ENCODE measurements at regions not wholly inside any gene's neighbourhood (a gene's known extent, or its start where the extent isn't known, plus 50 kb on each side); places are given as distances from the start of the nearest gene placed in this dataset.

GRCh38 chr12:115215544-115215943, 531.6 kb upstream of the TBX3 start:
- Histone ChIP-seq H3K4me3 (ENCODE audit: low read depth, low read length) (no peak overlapping the region), H3K27me3 (ENCODE audit: control insufficient read depth, insufficient read depth, low read length) (no peaks in the 10 kb centered on the region), H3K36me3 (ENCODE audit: control insufficient read depth, insufficient read depth, low read length) (no peaks in the 10 kb centered on the region)
- no peak for TF ChIP-seq CTCF (IDR thresholded peaks at IDR 0.05; ENCODE audit: insufficient read depth, low read length, poor library complexity, severe bottlenecking)
- no peak for DNase-seq (ENCODE audit: low read depth)

- DNase-seq (ENCODE audit: low read depth), result no peak
- no peak for TF ChIP-seq CTCF (IDR thresholded peaks at IDR 0.05; ENCODE audit: insufficient read depth, low read length, poor library complexity, severe bottlenecking)
- Histone ChIP-seq H3K4me3 (ENCODE audit: low read depth, low read length) (no peak overlapping the region), H3K27me3 (ENCODE audit: control insufficient read depth, insufficient read depth, low read length) (no peaks in the 10 kb centered on the region), H3K36me3 (ENCODE audit: control insufficient read depth, insufficient read depth, low read length) (no peaks in the 10 kb centered on the region)
Measured at GRCh38 chr12:115213538-115214016, 529.6 kb upstream of the TBX3 start.

- Histone ChIP-seq H3K36me3 (ENCODE audit: control insufficient read depth, insufficient read depth, low read length) (no peaks in the 10 kb centered on the region), H3K27me3 (ENCODE audit: control insufficient read depth, insufficient read depth, low read length) (no peaks in the 10 kb centered on the region), H3K4me3 (ENCODE audit: low read depth, low read length) (no peak overlapping the region)
- no peak for TF ChIP-seq CTCF (IDR thresholded peaks at IDR 0.05; ENCODE audit: insufficient read depth, low read length, poor library complexity, severe bottlenecking)
- DNase-seq (ENCODE audit: low read depth), result no peak
Measured at GRCh38 chr12:115213118-115213517, 529.1 kb upstream of the TBX3 start.

GRCh38 chr12:115212356-115212755, 528.4 kb upstream of the TBX3 start:
- Histone ChIP-seq H3K4me3 (ENCODE audit: low read depth, low read length) (no peak overlapping the region), H3K27me3 (ENCODE audit: control insufficient read depth, insufficient read depth, low read length) (no peaks in the 10 kb centered on the region), H3K36me3 (ENCODE audit: control insufficient read depth, insufficient read depth, low read length) (no peaks in the 10 kb centered on the region)
- no peak for TF ChIP-seq CTCF (IDR thresholded peaks at IDR 0.05; ENCODE audit: insufficient read depth, low read length, poor library complexity, severe bottlenecking)
- no peak for DNase-seq (ENCODE audit: low read depth)

GRCh38 chr12:115210533-115211252, 526.7 kb upstream of the TBX3 start:
- H3K4me3 ChIP-seq (ENCODE audit: low read depth, low read length), result no peak overlapping the region

More at GRCh38 chr12:115210533-115211252, 526.7 kb upstream of the TBX3 start:
- Histone ChIP-seq H3K36me3 (ENCODE audit: control insufficient read depth, insufficient read depth, low read length) (no peaks in the 10 kb centered on the region), H3K27me3 (ENCODE audit: control insufficient read depth, insufficient read depth, low read length) (no peaks in the 10 kb centered on the region)
- TF ChIP-seq CTCF (IDR thresholded peaks at IDR 0.05; ENCODE audit: insufficient read depth, low read length, poor library complexity, severe bottlenecking), result no peak
- DNase-seq (ENCODE audit: low read depth), result no peak

All from kidney epithelial cell (primary cell).